MM.1S (cell line): ENCODE measurements at regions not wholly inside any gene's neighbourhood (a gene's known extent, or its start where the extent isn't known, plus 50 kb on each side); places are given as distances from the start of the nearest gene placed in this dataset.

Source experiments
- DNase-seq: peaks from one replicate; pipeline ENCODE4 v3.0.0-alpha.2; 2015
- H2AFZ ChIP-seq: fragments of 300-600 bp; sonication (generic); 2 replicates; pipeline ENCODE4 v1.6.0; 2016; ENCODE audit warnings: antibody characterized with exemption, low read length
- H3F3A ChIP-seq: fragments of 300-600 bp; sonication (generic); 2 replicates; pipeline ENCODE4 v1.6.1; 2016; ENCODE audit warnings: mild to moderate bottlenecking, antibody characterized with exemption, low read length, moderate library complexity, mixed read lengths; ENCODE audit not compliant: insufficient read depth
- H3K27ac ChIP-seq: fragments of 300-600 bp; sonication (generic); 2 replicates; pipeline ENCODE4 v1.5.1; 2016; ENCODE audit warnings: mild to moderate bottlenecking, low read length
- H3K27me3 ChIP-seq: fragments of 300-600 bp; sonication (generic); replicated peaks from 2 replicates; pipeline ENCODE4 v1.6.0; 2016; ENCODE audit warnings: low read length; ENCODE audit not compliant: insufficient read depth
- H3K36me3 ChIP-seq: fragments of 300-600 bp; sonication (generic); replicated peaks from 2 replicates; pipeline ENCODE4 v1.6.1; 2016; ENCODE audit warnings: mild to moderate bottlenecking, low read length, mixed read lengths; ENCODE audit not compliant: insufficient read depth
- H3K4me1 ChIP-seq: fragments of 300-600 bp; sonication (generic); 2 replicates; pipeline ENCODE4 v1.6.1; 2016; ENCODE audit warnings: low read length, mixed read lengths
- H3K4me2 ChIP-seq: fragments of 300-600 bp; sonication (generic); 2 replicates; pipeline ENCODE4 v1.6.0; 2016; ENCODE audit warnings: low read depth, low read length
- H3K4me3 ChIP-seq: fragments of 300-600 bp; sonication (generic); 2 replicates; pipeline ENCODE4 v1.5.1; 2016; ENCODE audit warnings: low read length, mixed read lengths
- H3K79me2 ChIP-seq: fragments of 300-600 bp; sonication (generic); 2 replicates; pipeline ENCODE4 v1.6.1; 2016; ENCODE audit warnings: mixed run types, low read length, mixed read lengths
- H3K9ac ChIP-seq: fragments of 300-600 bp; sonication (generic); 2 replicates; pipeline ENCODE4 v1.6.1; 2016; ENCODE audit warnings: low read length, mixed read lengths
- H3K9me2 ChIP-seq: fragments of 300-600 bp; sonication (generic); replicated peaks from 2 replicates; pipeline ENCODE4 v1.6.1; 2016; ENCODE audit warnings: mild to moderate bottlenecking, low read length, mixed read lengths; ENCODE audit not compliant: insufficient read depth
- H3K9me3 ChIP-seq: fragments of 300-600 bp; sonication (generic); replicated peaks from 2 replicates; pipeline ENCODE4 v1.6.1; 2016; ENCODE audit warnings: mild to moderate bottlenecking, low read length, mixed read lengths; ENCODE audit not compliant: insufficient read depth
- H4K20me1 ChIP-seq: fragments of 300-600 bp; sonication (generic); 2 replicates; pipeline ENCODE4 v1.6.1; 2016; ENCODE audit warnings: mild to moderate bottlenecking, low read length, moderate library complexity, mixed read lengths; ENCODE audit not compliant: insufficient read depth
- CTCF ChIP-seq: fragments of 300-600 bp; sonication (generic); IDR thresholded peaks from 2 replicates; pipeline ENCODE4 v1.5.1; 2016; ENCODE audit warnings: antibody characterized with exemption, low read length, mixed read lengths
- EZH2 ChIP-seq: fragments of 300-600 bp; sonication (generic); optimal IDR thresholded peaks from 2 replicates; pipeline ENCODE3; 2017; ENCODE audit warnings: low read depth, mild to moderate bottlenecking, antibody characterized with exemption, low read length, mixed read lengths
- EZH2phosphoT487 ChIP-seq: fragments of 300-600 bp; sonication (generic); IDR thresholded peaks from 2 replicates; pipeline ENCODE4 v1.6.1; 2018; ENCODE audit warnings: antibody characterized with exemption, low read length

- Histone ChIP-seq H3K9ac (no peak overlapping the region), H3K4me1 (no peaks in the 10 kb centered on the region), H3K79me2 (no peaks in the 10 kb centered on the region), H3K9me2 (no peaks in the 10 kb centered on the region), H3K27me3 (no peaks in the 10 kb centered on the region), H2AFZ (no peak overlapping the region), H3F3A (no peaks in the 10 kb centered on the region), H3K36me3 (no peaks in the 10 kb centered on the region), H3K4me3 (no peak overlapping the region), H3K27ac (no peak overlapping the region), H4K20me1 (no peaks in the 10 kb centered on the region), H3K9me3 (no peaks in the 10 kb centered on the region), H3K4me2 (no peak overlapping the region)
- TF ChIP-seq EZH2phosphoT487 (no peak), CTCF (no peak)
- no peak for DNase-seq
Observed at GRCh38 chr13:88602786-88603777, 931.9 kb downstream of the SLITRK5 start.

- Histone ChIP-seq H3K27ac (no peak overlapping the region), H3K36me3 (no peaks in the 10 kb centered on the region), H3K79me2 (no peaks in the 10 kb centered on the region), H3K9me2 (no peaks in the 10 kb centered on the region), H3K27me3 (no peaks in the 10 kb centered on the region), H4K20me1 (no peaks in the 10 kb centered on the region), H3K4me1 (no peaks in the 10 kb centered on the region), H2AFZ (no peak overlapping the region), H3K9me3 (no peaks in the 10 kb centered on the region), H3K4me3 (no peak overlapping the region), H3K9ac (no peak overlapping the region), H3F3A (no peaks in the 10 kb centered on the region), H3K4me2 (no peak overlapping the region)
- TF ChIP-seq EZH2phosphoT487 = no peak
- TF ChIP-seq CTCF = no peak
- no peak for TF ChIP-seq EZH2
- no peak for DNase-seq
Observed at GRCh38 chr13:88617176-88617575, 946.0 kb downstream of the SLITRK5 start.

GRCh38 chr13:88622362-88622973 lies 951.3 kb downstream of the SLITRK5 start:
- H3K36me3 ChIP-seq = no peaks in the 10 kb centered on the region
- H3K79me2 ChIP-seq = no peaks in the 10 kb centered on the region
- H3F3A ChIP-seq = no peaks in the 10 kb centered on the region
- H3K4me1 ChIP-seq = no peaks in the 10 kb centered on the region
- H4K20me1 ChIP-seq = no peaks in the 10 kb centered on the region
- H3K4me2 ChIP-seq = no peak overlapping the region
- DNase-seq = peak; percentile 7
- TF ChIP-seq EZH2 (no peak), EZH2phosphoT487 (no peak), CTCF (no peak)
- H3K9ac ChIP-seq = no peak overlapping the region
- no peak overlapping the region for H3K4me3 ChIP-seq
- H2AFZ ChIP-seq = no peak overlapping the region
- no peaks in the 10 kb centered on the region for H3K9me2 ChIP-seq
- no peaks in the 10 kb centered on the region for H3K9me3 ChIP-seq
- no peaks in the 10 kb centered on the region for H3K27me3 ChIP-seq
- H3K27ac ChIP-seq = no peak overlapping the region
